ENCODE measurements at regions not wholly inside any gene's neighbourhood (a gene's known extent, or its start where the extent isn't known, plus 50 kb on each side); places are given as distances from the start of the nearest gene placed in this dataset.

DNA sequence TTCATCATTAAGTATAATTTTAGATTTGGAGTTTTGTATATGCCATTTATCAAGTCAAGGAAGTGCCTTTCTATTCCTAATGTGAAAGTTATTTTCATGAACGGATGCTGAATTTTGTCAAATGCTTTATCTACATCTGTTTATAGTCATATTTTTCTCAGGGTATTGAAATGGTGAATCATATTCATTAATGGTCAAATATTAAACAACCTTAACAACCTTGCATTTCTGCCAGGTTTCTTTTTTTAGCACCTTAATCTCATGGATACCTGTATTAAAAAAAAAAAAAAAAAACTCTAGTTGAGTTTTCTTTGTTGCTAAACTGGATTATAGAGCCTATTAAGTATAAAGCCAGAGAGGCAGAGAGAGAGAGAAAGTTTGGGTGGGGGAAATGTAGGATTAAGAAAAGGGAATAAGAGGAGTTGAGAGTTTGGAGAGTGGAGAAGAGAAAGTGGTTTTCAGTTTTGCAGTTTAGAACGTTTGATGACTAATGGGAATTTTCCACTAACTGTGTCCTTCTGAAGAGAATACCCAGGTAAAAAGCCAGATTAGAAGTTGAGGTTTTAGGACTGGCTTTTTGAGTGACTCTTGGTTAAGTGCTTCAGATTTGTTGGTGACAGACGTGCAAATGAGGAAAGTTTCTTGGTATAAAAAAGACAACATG lies 305.0 kb downstream of the HLX start:
- no peak for DNase-seq (ENCODE audit: low read depth)

DNA sequence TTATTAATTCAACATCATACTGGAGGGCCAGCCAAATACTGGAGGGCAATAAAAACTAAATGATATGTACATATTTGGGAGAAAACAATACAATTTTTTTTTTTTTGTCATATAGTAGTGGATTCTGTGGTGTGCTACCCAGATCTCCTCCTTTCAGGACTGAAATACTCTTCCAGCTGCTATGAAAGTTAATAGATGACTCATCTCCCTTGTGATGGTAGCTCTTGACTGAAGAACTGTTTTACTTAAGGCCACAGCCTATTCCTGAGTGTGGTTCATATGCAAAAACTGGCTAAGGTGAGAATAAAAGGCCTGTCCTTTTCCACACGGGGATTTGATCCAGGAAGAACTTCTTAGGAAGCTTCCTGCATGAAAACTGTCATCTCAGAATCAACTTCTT lies 307.9 kb downstream of the HLX start:
- DNase-seq (ENCODE audit: low read depth) = no peak

DNA sequence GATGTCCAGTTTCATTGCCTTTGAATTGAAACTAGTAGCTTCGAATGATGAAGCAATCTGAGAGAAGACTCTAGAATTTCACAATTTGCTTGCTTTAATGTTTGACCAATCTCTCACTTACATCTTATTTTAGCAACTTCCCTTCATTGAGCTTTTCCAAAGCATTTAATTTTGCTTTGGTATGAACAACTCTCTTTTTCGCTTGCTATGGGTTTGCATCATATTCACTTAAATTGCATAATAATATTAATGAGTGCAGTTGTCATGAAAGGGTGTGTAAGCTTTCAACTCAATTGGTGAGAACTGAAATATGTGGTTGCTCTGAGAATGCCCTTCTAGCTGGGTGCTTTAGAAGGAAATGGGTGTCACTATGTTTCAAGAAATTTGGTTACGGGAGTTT lies 309.2 kb downstream of the HLX start:
- DNase-seq (ENCODE audit: low read depth) = no peak

DNA sequence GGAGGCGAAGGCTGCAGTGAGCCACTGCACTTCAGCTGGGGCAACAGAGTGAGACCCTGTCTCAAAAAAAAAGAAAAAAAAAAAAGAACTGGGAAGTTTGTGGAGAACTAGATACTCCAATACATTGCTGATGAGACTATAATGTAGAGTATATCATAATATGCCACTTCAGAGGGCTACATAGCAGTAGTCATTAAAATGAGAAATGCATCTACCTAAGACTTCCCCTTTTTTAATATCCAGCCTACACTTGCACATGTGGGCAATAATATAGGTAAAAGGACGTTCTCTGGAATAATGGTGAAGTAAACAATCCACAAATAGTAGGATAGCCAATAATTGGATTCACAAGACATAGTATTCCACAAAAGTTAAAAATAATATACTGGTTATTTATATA lies 311.0 kb downstream of the HLX start:
- DNase-seq (ENCODE audit: low read depth) = no peak

DNA sequence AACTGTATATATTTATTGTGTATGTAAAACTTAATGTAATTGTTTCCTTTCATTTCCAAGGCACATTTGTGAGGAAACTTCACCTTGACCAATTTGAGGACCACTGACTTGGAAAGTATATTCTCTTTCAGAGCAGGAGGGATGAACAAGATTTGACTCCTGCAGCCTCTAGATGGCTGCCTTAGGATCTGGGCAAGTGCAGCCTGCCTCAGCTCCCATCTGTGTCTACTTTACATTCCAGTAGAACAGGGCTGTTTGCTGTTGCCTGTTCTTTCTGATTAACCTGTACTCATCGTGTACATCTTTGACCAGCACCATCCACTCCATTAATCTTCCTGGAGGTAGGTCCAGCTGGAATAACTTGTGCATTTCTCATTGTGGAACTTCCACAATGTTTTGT lies 312.8 kb downstream of the HLX start:
- DNase-seq (ENCODE audit: low read depth) = no peak

DNA sequence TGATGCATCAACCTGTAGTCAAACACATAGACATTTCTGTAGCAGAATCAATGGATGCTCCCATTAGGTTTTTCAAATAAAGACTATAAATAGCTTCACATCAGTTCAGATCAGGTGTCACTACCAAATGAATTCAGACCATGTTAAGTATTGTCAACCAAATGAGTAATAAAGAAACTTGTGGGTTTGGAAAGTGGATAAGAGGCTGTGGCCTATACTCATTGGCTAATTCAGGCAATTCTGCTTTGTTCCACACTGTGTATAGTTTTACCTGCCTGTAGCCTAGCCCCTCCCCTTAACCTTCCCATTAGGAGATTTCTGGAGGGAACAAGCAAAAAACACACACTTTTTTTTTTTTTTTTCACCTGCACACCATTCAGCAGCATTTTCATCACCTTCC lies 321.2 kb downstream of the HLX start:
- DNase-seq (ENCODE audit: low read depth) = peak; percentile 18

DNA sequence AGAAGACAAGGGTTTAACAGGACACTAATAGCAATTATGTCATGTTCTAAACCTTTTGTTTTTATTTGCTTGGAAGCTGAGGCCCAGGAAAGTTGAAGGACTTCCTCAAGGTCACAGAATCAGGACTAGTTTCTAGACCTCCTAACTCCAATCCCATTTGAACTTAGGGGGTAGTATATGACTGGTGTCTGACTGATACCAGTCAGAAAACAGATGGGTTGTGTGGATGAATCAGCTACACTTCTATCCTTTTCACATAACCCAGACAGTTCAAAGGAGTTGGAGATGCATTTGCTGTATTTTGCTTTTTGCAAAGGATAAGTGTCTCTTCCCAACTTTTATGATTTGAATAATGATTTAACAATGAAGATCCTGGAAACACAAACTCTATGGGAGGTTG lies 322.5 kb downstream of the HLX start:
- peak; percentile 7 for DNase-seq (ENCODE audit: low read depth)

DNA sequence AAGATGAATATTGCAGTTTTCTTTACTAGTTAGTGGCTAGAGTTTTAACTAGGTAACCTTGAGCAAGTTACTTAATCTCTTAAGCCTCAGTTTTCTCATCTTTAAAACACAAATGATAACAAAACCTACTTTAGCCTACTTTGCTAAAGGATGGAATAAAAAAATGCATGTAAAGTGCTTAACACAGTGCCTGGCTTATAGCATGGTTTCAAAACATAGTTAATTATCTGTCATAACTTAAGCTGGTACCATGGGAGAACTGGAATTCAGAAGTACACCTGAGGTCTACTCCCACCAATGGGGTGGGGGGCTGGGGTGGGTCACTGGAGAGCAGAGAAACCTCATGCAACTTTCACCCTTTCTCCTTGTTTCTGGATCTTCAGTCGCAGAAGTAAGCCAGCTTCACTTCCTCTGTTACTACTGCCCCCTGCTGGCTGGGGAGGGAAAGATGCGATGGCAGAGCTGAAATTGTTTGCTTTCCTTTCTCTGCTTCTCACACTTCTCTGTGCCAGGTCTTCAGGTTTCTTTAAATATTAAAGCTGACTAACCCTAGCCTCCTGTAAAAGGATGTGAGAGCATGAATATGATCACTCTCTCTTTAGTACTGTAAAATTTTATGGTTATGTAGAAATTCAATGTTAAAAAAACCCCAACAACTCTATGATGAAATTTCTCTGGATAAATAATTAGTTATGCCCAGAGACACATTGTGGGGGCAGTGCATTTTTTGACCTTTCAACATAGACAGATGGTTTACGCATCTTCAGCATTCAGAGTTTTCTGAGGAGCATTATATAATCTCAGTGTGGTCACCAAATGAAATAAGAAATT lies 324.2 kb downstream of the HLX start:
- peak; percentile 86 for DNase-seq (ENCODE audit: low read depth)

DNA sequence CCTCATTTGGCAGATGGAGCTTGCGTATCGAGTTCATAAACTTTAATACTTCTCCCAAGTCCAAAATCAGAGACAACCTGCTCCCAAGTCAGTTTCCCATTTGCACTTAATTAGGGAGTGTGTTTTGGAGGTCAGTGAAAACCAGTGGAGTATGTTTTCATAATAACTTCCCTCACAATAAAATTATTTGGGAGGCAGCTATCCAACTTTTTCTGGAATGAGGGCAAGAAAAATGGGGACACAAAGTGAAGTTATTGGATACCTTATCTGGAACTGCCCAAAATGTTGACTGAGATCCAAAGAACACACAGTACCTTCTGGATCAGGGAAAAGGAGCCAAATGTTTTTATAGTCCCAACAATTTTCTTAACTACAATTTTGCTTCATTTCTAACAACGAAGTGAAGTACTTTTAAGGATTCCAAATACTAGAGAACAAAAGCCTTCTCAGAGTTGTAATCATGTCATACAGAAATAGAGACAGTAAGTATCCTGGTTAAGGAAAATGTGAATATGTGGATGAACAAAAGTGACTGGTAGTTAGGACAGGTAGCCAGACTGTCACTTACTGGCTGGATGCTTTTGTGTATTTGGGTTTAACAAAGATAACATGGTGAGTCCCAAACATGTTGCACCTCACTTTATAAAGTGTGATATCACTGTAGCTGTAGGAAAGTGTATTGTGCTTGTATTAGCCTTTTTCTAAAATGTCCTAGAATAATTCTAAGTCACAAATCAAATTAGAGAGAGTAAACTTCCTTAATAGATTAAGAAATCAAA lies 325.0 kb downstream of the HLX start:
- DNase-seq (ENCODE audit: low read depth) = no peak

DNA sequence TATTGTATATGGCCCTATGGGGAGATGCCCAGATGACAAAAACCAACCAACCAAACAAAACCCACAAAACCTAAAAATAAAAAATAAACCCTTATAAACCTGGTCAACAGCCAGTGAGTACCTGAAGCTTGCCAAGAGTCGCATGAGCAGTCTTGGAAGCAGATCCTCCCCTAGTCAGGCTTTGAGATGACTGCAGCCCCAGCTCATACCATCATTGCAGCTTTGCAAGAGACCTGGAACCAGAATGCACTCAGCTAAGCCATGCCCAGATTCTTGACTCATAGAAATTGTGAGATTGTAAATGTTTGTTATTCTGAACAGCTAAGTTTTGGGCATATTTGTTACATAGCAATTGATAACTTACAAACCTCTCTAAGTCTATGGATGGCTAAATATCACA lies 326.8 kb downstream of the HLX start:
- DNase-seq (ENCODE audit: low read depth) = no peak

DNA sequence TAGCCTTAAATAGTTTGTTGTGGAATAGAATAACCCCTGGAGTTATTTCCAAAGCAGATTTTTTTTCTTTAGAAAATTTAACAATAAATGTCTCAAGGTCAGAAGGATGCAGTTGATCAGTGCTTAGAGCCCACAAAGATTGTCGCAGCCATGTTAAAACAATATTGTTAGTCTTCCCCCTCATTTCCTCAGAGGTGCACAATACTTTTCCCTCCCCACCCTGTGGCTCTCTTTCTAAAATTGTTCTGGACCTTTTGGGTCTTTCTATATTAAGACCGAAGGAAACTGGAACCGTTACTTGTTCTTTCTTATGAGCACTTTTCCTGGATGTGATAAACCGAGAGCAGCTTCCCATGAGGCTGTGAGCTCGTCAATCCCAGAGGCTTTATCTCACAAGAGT lies 333.7 kb downstream of the HLX start:
- DNase-seq (ENCODE audit: low read depth) = no peak

DNA sequence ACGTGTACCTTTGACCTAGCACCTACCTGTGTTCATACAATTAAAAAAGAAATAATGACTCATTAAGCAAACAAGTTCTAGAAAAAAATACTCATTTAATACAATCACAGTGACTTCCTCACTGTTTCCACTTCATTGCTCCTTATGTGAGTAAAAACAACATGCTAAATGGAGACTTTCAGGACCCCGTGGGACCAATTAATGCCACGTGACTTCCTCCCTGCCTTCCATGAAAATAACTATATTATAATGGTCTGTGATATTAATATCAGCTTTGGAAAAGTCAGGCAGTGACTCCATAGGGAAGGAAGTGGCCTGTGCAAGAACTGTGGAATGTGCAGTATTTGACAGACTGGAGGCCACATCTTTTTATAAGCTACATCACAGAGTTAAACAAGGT lies 337.8 kb downstream of the HLX start:
- peak; percentile 17 for DNase-seq (ENCODE audit: low read depth)

DNA sequence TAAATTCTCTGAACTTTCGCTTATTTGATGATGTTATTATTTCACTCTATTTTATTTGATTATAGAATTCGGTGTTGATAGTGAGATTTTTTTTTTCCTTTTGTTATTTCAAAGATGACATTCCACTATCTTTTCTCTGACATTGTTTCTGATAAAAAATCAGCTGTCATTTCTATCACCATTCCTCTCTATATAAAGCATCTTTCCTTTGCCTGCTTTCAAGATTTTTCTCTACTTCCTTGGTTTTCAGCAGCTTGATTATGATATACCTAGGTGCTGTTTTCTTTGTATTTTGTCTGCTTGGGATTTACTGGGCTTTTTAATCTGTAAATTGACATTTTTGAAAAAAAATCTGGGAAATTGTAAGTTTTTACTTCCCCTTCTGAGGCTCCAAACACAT lies 344.0 kb downstream of the HLX start:
- no peak for DNase-seq (ENCODE audit: low read depth)

DNA sequence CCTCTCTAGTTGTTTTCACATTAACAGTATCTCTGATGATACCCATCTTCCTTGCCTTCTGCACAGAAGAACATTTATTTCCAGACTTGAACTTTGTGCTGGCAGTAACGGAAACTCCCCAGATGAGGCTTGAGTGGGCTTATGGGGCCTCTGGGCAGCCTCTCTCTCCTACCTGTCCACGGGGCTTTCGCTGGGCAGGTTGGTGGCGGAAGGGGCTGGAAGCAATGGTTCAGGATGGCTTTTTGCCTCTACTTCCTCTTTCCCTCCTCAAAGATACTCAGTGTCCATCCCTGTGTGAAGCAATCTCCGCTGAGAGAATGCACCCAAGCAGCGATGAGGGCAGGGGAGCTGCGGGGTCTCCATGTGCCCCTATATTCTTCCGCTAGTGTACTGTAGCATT lies 348.2 kb downstream of the HLX start:
- DNase-seq (ENCODE audit: low read depth) = no peak

DNA sequence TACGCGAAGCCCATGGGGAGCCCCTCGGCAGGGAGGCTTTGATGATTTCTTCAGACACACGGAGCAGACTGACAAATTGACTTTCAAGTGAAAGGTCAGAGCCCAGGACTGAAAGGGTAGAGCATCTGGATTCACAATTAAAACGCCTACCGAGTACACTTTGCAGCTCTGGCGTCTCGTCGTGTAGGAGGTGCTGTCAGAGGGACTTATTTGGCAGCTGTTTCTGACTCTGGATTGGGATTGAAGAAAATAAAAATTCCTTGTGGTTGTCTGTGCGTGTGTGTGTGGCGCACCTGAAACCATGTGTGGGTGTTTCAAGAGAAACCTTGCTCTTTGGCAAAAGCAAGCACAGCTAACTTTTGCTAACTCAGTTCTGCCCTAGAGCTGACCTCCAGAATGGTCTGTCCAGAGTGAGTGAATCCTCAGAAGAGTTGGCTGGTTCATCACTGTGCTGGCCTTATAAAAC lies 348.7 kb downstream of the HLX start:
- no peak for DNase-seq (ENCODE audit: low read depth)

DNA sequence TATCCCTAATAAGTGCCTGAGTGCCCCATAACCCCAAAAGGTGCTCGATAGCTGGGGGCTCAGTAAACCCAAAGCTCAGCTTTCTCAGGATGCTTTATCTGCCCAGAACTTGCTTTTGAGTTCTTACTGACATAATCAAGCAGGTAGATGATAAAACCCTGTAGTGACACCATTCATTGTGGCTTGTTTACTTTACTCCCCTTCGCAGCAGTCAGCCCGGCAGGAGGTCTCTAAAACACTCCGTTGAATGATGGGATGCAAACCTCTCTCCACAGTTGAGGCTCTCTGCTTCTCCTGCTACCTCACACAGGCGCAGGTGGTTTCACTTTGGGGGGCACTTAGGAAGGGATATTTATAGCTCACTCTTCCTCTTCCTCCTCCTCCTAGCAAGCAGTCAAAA lies 349.4 kb downstream of the HLX start:
- DNase-seq (ENCODE audit: low read depth) = no peak

DNA sequence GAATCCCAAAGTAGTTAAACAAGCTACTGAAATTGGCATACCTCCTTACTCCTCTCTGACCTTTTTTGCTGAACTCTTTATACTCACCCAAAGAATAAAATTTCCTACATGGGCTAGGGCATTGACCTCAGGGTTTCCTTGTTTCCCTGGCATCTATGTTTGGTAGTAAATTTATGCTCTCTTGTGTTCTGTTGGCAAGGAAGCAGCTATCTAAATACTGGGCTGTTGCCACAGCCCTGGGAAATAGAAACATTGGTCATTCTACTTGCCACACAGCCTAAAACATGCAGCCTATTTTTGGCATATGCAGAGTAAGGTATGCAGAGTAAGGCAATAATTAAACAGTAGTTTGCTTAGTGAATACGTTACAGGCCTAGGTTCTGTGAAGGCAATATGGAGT lies 351.4 kb downstream of the HLX start:
- DNase-seq (ENCODE audit: low read depth) = peak; percentile 80

DNA sequence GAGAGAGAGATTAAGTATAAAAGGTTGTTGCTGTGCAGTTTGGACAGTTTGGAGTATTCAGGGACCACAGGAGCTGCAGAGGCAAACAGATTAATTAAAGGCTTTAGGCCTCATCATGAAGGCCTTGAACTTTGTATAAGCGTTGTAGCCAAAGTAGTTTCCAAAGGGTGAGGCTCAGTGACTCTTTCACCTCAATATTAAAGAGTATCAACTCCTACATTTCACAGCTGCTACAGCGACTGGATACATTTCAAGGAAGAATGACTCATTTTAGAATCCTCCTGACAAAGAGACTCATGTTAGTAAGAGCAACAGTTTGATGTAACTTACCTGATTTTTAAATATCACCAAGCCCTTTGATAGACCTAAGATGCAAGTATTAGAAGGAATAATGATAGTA lies 355.5 kb downstream of the HLX start:
- DNase-seq (ENCODE audit: low read depth) = peak; percentile 36

DNA sequence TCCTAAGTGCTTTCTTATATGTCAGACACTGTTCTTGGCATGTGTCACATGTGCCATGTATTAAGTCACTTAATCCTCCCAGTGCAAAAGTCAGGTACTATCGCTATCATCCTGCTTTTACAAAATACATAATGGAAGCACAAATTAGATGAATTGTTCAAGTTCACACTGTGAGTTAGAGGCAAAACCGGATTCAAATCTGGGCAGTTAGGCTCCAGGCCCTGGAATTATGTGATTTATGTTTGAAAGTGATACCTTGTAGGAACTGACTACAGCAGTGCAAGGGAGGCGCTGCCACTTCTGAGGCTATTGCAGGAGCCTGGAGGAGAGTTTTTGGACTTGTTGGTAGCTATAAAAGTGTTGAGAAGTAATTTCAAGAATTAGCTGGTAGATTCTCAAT lies 358.3 kb downstream of the HLX start:
- no peak for DNase-seq (ENCODE audit: low read depth)

DNA sequence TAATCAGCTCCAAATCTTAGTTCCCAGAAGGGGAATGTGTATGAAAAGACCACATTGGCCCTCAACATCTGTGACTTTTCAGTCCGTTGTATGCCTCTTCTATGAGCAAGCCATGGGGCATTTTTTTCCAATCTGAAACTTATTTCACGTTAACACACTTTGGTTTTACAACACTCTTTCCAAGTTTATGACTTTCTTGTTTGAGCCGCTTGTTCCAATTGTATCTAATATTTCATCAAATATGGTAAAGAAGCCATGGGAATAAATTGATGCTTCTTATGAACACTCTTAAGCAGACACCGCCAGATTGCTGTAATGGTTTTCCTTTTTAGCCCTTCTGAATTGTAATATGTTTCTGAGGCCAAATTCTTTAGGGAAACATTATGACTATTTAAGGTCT lies 359.9 kb downstream of the HLX start:
- no peak for DNase-seq (ENCODE audit: low read depth)

DNA sequence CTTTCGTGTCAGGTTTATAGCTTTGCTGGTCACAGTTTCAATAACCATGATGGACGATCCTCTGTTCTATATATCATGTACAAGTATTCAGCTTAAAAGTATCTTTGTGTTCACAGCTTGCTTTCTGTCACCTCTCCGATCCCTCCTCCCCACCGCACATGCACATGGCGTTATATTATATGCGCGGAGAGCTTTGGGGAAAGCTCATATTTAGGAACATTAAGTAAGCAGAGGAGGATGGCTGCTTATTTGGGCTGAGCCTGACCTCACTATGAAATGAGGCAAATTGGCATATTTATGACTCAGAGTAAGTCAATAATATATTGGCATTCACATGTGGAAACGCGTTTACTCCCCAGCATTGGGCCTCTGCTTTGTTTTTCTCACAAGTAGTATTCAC lies 360.5 kb downstream of the HLX start:
- no peak for DNase-seq (ENCODE audit: low read depth)

DNA sequence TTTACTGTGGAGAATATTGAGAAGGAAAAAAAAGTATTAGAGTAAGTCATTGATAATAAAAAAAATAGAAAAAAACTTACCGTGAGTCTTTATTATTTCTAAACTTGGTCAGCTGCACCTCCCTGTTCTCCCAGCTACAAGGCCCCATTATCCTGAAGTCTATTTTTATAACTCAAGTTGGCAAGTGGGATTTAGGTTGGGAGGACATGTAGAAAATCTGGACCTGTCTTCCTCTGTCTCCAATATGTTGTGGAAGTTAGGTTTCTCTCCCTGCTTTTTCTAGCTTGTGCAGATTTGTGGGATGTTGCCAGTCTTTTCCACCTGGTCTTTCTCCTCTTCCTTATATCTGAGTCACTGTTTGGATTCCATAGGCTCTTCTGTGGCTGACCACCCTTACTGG lies 361.4 kb downstream of the HLX start:
- DNase-seq (ENCODE audit: low read depth) = no peak

Measured in myocyte (in vitro differentiated cells).